ENCODE measurements at regions not wholly inside any gene's neighbourhood (a gene's known extent, or its start where the extent isn't known, plus 50 kb on each side); places are given as distances from the start of the nearest gene placed in this dataset.
"Not testable (repeated sequence)": the region's sequence is repeated elsewhere in the genome, so short reads cannot be mapped to it uniquely, and the experiment has no call there.

DNA sequence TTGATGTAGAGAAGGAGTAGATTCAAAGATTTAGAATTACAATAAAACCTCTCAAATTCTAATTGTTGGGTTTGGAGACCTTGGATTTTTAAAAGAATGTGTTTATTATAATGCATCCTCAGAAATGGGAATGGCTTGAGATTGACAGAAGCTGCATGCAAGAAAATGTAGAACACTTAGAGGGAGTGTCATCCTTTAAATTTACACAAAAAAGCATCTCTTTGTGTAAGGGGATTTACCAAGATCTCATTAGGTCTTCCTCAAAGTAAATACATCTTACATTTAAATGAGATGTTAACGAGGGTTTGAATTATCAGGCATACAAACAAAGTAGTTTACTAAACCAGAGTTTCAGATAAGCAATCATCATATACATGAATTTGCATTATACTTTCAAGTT, 615.0 kb downstream of the FAM133A start:
- TF ChIP-seq, protein P1, sequence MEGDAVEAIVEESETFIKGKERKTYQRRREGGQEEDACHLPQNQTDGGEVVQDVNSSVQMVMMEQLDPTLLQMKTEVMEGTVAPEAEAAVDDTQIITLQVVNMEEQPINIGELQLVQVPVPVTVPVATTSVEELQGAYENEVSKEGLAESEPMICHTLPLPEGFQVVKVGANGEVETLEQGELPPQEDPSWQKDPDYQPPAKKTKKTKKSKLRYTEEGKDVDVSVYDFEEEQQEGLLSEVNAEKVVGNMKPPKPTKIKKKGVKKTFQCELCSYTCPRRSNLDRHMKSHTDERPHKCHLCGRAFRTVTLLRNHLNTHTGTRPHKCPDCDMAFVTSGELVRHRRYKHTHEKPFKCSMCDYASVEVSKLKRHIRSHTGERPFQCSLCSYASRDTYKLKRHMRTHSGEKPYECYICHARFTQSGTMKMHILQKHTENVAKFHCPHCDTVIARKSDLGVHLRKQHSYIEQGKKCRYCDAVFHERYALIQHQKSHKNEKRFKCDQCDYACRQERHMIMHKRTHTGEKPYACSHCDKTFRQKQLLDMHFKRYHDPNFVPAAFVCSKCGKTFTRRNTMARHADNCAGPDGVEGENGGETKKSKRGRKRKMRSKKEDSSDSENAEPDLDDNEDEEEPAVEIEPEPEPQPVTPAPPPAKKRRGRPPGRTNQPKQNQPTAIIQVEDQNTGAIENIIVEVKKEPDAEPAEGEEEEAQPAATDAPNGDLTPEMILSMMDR (IDR thresholded peaks at IDR 0.05): no peak
- TF ChIP-seq EP300 (IDR thresholded peaks at IDR 0.05) (no peak), POLR2A (IDR thresholded peaks at IDR 0.05) (no peak), POLR2AphosphoS5 (IDR thresholded peaks at IDR 0.05) (no peak)
- Histone ChIP-seq H3K36me3 (no peaks in the 10 kb centered on the region), H3K27ac (no peak overlapping the region), H3K4me3 (no peak overlapping the region), H3K27me3 (no peaks in the 10 kb centered on the region), H3K9me3 (no peaks in the 10 kb centered on the region), H3K4me1 (no peaks in the 10 kb centered on the region)
- 30% methylated on average over 1 of the region's 1 CpG for WGBS
- no peak for DNase-seq (ENCODE audit: low spot score in 2 of 2)

DNA sequence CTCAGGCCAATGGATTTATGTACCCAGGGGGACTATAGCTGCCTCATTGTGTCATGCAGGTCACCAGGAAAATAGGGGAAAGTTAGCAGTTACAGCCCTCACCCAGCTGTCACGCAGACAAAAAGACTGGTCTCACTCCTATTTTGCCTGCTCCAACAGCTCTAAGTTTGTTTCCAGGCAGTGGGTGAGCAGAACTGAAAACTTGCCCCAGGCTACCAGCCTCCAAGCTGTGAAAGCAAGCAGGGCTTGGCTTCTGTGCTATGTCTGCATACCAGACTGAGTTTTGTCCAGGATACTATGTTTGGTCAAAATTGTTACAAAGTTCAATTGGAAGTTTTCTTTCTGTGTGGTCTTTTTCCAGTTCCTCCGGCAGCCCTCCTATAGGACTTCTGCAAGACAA, 628.4 kb downstream of the FAM133A start:
- 63% methylated on average over 2 of the region's 2 CpGs for WGBS
- Histone ChIP-seq H3K27me3 (no peaks in the 10 kb centered on the region), H3K4me3 (no peak overlapping the region), H3K36me3 (no peaks in the 10 kb centered on the region), H3K4me1 (no peaks in the 10 kb centered on the region), H3K9me3 (no peaks in the 10 kb centered on the region), H3K27ac (no peak overlapping the region)
- DNase-seq (ENCODE audit: low spot score in 2 of 2): no peak
- TF ChIP-seq POLR2AphosphoS5 (IDR thresholded peaks at IDR 0.05) (no peak), POLR2A (IDR thresholded peaks at IDR 0.05) (no peak), EP300 (IDR thresholded peaks at IDR 0.05) (no peak)
- TF ChIP-seq, protein P1 (IDR thresholded peaks at IDR 0.05): no peak

DNA sequence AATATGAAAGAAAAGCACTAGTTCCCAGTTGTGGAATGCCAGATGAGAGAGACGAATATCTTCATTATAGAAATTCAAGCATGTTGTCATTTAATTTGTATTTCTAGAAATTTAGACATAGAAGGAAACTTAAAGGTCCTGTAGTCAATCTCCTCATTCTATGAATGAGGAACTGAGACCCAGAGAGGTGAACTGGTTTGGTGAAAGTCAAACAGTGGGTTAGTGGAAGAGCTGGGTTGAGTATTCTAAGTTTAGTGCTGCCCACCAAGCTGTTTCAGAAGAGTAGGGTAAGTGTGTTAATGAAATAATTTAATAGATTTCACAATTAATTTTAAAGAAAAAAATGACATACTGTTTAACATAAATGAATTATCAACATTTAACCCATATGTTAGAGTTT, 655.2 kb downstream of the FAM133A start:
- H3K9me3 ChIP-seq: no peaks in the 10 kb centered on the region
- WGBS: 82% methylated on average over 1 of the region's 1 CpG
- no peaks in the 10 kb centered on the region for H3K4me1 ChIP-seq
- TF ChIP-seq, protein P1 (IDR thresholded peaks at IDR 0.05): no peak
- no peak for TF ChIP-seq POLR2A (IDR thresholded peaks at IDR 0.05)
- no peak for TF ChIP-seq EP300 (IDR thresholded peaks at IDR 0.05)
- H3K4me3 ChIP-seq: no peak overlapping the region
- H3K36me3 ChIP-seq: no peaks in the 10 kb centered on the region
- no peak overlapping the region for H3K27ac ChIP-seq
- DNase-seq (ENCODE audit: low spot score in 2 of 2): no peak
- no peaks in the 10 kb centered on the region for H3K27me3 ChIP-seq

DNA sequence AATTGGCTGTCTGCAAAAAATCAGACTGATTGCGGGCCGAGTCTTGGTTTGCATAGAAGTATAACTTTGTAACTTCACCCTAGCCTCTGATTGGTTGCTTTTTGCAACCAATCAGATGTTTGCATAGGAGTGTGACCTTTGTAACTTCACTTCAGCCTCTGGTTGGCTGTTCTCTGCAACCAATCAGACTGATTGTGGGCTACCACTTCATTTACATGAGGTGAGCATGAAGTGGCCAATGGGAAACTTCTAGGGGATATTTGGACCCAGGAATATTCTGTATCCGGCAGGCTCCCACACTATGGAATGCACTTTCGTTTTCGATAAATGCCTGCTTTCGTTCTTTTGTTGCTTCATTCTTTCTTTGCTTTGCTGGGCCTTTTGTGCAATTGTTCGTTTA, 667.7 kb downstream of the FAM133A start:
- not testable (repeated sequence) for H3K4me1 ChIP-seq; H3K9me3 ChIP-seq; DNase-seq (ENCODE audit: low spot score in 2 of 2); H3K4me3 ChIP-seq; H3K36me3 ChIP-seq; H3K27ac ChIP-seq; H3K27me3 ChIP-seq
- WGBS: 92% methylated on average over 7 of the region's 7 CpGs

DNA sequence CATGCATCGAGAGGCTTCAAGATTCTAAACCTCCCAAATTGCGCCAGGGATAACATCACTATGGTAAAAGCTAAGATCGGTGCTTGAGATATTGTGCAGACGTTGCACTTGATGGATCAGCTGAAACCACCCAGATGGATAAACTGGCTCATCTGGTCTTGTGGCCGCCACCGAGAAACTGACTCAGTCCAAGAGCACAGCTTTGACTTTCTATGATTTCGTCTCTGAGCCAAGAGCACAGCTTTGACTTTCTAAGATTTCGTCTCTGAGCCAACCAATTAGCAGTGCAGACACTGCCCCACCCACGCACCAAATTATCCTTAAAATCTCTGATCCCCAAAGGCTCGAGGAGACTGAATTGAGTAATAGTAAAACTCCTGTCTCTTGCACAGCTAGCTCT, 687.2 kb downstream of the FAM133A start:
- H3K27ac ChIP-seq: no peak overlapping the region
- no peaks in the 10 kb centered on the region for H3K27me3 ChIP-seq
- TF ChIP-seq, protein P1 (IDR thresholded peaks at IDR 0.05): no peak
- TF ChIP-seq EP300 (IDR thresholded peaks at IDR 0.05) (no peak), POLR2AphosphoS5 (IDR thresholded peaks at IDR 0.05) (no peak), POLR2A (IDR thresholded peaks at IDR 0.05) (no peak)
- 73% methylated on average over 10 of the region's 10 CpGs for WGBS
- H3K4me1 ChIP-seq: no peaks in the 10 kb centered on the region
- no peak overlapping the region for H3K4me3 ChIP-seq
- DNase-seq (ENCODE audit: low spot score in 2 of 2): no peak
- H3K36me3 ChIP-seq: no peaks in the 10 kb centered on the region
- H3K9me3 ChIP-seq: no peaks in the 10 kb centered on the region

DNA sequence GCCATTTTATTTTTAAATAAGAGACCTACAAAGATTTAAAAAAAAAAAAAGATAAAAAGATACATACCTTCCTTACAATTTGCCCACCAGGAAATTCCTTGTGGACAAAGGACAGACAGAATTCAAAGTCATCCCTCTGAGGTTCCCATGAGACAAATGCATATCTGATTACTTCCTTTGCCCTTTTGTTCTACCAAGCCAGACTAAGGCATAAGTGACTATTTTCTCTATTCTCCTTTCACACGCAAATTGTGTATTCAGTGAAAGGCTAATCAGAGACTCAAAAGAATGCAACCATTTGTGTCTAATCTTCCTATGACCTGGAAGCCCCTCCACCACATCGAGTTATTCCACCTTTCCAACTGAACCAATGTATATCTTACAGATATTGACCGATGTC, 691.7 kb downstream of the FAM133A start:
- 88% methylated on average over 3 of the region's 3 CpGs for WGBS
- Histone ChIP-seq H3K4me3 (no peak overlapping the region), H3K9me3 (no peaks in the 10 kb centered on the region), H3K36me3 (no peaks in the 10 kb centered on the region), H3K27me3 (no peaks in the 10 kb centered on the region), H3K27ac (no peak overlapping the region), H3K4me1 (no peaks in the 10 kb centered on the region)
- no peak for TF ChIP-seq POLR2A (IDR thresholded peaks at IDR 0.05)
- TF ChIP-seq, protein P1 (IDR thresholded peaks at IDR 0.05): no peak
- TF ChIP-seq EP300 (IDR thresholded peaks at IDR 0.05): no peak
- no peak for TF ChIP-seq POLR2AphosphoS5 (IDR thresholded peaks at IDR 0.05)
- no peak for DNase-seq (ENCODE audit: low spot score in 2 of 2)
